GM12878 (cell line): ENCODE measurements at regions not wholly inside any gene's neighbourhood (a gene's known extent, or its start where the extent isn't known, plus 50 kb on each side); places are given as distances from the start of the nearest gene placed in this dataset.

ENCODE experiments used
- ATAC-seq: fragments of 200-7000 bp; cut with Tn5 transposase; 3 replicates; pipeline ENCODE4 v1.9.1; 2020; ENCODE audit warnings: mild to moderate bottlenecking, moderate library complexity
- BruUV-seq: library from RNA; stranded (reverse); fragments of 400-500 nt; replicated peaks from 2 replicates; lab custom pipeline; 2021; lab: Mats Ljungman, UMichigan
- CTCF ChIA-PET: fragments of 300-600 bp; sonication (Branson Sonifier 250); formaldehyde crosslinking; extraction: SDS; loops from one replicate; lab custom pipeline; 2021; ENCODE audit warnings: inconsistent platforms; lab: Yijun Ruan, JAX
- POLR2A ChIA-PET: fragments of 350-600 bp; formaldehyde crosslinking; extraction: SDS; loops from one replicate; lab custom pipeline; 2021; ENCODE audit warnings: inconsistent platforms; lab: Charles Lee
- RAD21 ChIA-PET: fragments of 300-600 bp; sonication (Branson Sonifier 250); formaldehyde crosslinking; loops from one replicate; lab custom pipeline; 2023; ENCODE audit warnings: antibody characterized with exemption; ENCODE audit not compliant: unreplicated experiment; lab: Charles Lee
- SMC1A ChIA-PET: fragments of 300-600 bp; sonication (Branson Sonifier 250); formaldehyde crosslinking; loops from one replicate; lab custom pipeline; 2023; ENCODE audit not compliant: unreplicated experiment, uncharacterized antibody; lab: Charles Lee
- DNase-seq: peaks from one replicate; pipeline ENCODE4 v3.0.0-alpha.2; 2011; ENCODE audit warnings: low read depth, low spot score
- FAIRE-seq: peaks from 3 replicates; lab custom pipeline; 2011; peaks lifted over from hg19 to GRCh38; lab: Jason Lieb, UNC
- H2AFZ ChIP-seq: 2 replicates; pipeline ENCODE4 v1.6.0; 2011; ENCODE audit warnings: low read depth, low read length, control low read depth; ENCODE audit not compliant: control insufficient read depth
- H3K27ac ChIP-seq: 2 replicates; pipeline ENCODE4 v1.5.1; 2011; ENCODE audit warnings: control low read depth; ENCODE audit not compliant: control insufficient read depth, insufficient read depth
- H3K27me3 ChIP-seq, 2 experiments: replicated peaks in 1 of 2; 2 replicates each; pipeline versions ENCODE4 v1.6.0 to v1.6.1; 2011; ENCODE audit warnings: low read length in 1 of 2; ENCODE audit not compliant: control insufficient read depth in 2 of 2, insufficient read depth in 2 of 2
- H3K36me3 ChIP-seq, 2 experiments: 2 replicates each; pipeline ENCODE4 v1.5.1; 2011; ENCODE audit warnings: low read length in 1 of 2; ENCODE audit not compliant: control insufficient read depth in 2 of 2, insufficient read depth in 2 of 2
- H3K4me1 ChIP-seq: 2 replicates; pipeline ENCODE4 v1.6.1; 2011; ENCODE audit warnings: mild to moderate bottlenecking, low read length, moderate library complexity, mixed read lengths; ENCODE audit not compliant: control insufficient read depth, insufficient read depth
- H3K4me2 ChIP-seq: 2 replicates; pipeline ENCODE4 v1.6.0; 2011; ENCODE audit warnings: control low read depth; ENCODE audit not compliant: control insufficient read depth, insufficient read depth
- H3K4me3 ChIP-seq: fragments of 200-600 bp; sonication (generic); 2 replicates; pipeline ENCODE4 v1.5.1; 2016
- H3K79me2 ChIP-seq: 2 replicates; pipeline ENCODE4 v1.6.0; 2011; ENCODE audit warnings: low read length; ENCODE audit not compliant: control insufficient read depth, insufficient read depth
- H3K9ac ChIP-seq: 2 replicates; pipeline ENCODE4 v1.8.0; 2011; ENCODE audit warnings: low read length, control low read depth, mixed read lengths; ENCODE audit not compliant: control insufficient read depth, insufficient read depth
- H3K9me3 ChIP-seq: replicated peaks from 3 replicates; pipeline ENCODE4 v1.5.1; 2011; ENCODE audit warnings: mild to moderate bottlenecking, low read length; ENCODE audit not compliant: control insufficient read depth, insufficient read depth
- H4K20me1 ChIP-seq: 2 replicates; pipeline ENCODE4 v1.6.0; 2011; ENCODE audit not compliant: control insufficient read depth, insufficient read depth
- CBX3 ChIP-seq: fragments of 200-600 bp; sonication (generic); IDR thresholded peaks from 2 replicates; pipeline ENCODE4 v1.6.1; 2016; ENCODE audit warnings: low read depth, borderline replicate concordance
- FOXK2 ChIP-seq: fragments of 450-650 bp; IDR thresholded peaks from 2 replicates; pipeline ENCODE4 v1.6.1; 2017; ENCODE audit warnings: mild to moderate bottlenecking, moderate library complexity
- HCFC1 ChIP-seq: fragments of 150-350 bp; IDR thresholded peaks from 2 replicates; pipeline ENCODE4 v1.6.1; 2014; ENCODE audit warnings: low read length
- HDGF ChIP-seq: fragments of 450-650 bp; IDR thresholded peaks from 2 replicates; pipeline ENCODE4 v1.6.1; 2016; ENCODE audit warnings: antibody characterized with exemption
- MTA2 ChIP-seq: fragments of 450-650 bp; IDR thresholded peaks from 2 replicates; pipeline ENCODE4 v1.6.1; 2016; ENCODE audit warnings: low read depth, mild to moderate bottlenecking, moderate library complexity
- MXI1 ChIP-seq: fragments of 150-350 bp; IDR thresholded peaks from 2 replicates; pipeline ENCODE4 v1.6.1; 2011; ENCODE audit warnings: low read depth, mild to moderate bottlenecking, inconsistent platforms, low read length, improper control_type of control experiment
- MYC ChIP-seq: IDR thresholded peaks from 2 replicates; pipeline ENCODE4 v1.6.1; 2011; ENCODE audit warnings: mild to moderate bottlenecking, low read length, moderate library complexity, inconsistent platforms; ENCODE audit not compliant: insufficient read depth, insufficient replicate concordance, insufficient read length, severe bottlenecking
- NKRF ChIP-seq: fragments of 450-650 bp; conservative IDR thresholded peaks from 2 replicates; pipeline ENCODE4 v1.6.1; 2017; ENCODE audit warnings: mild to moderate bottlenecking, moderate library complexity
- RUNX3 ChIP-seq: IDR thresholded peaks from 2 replicates; pipeline ENCODE4 v1.6.1; 2012; ENCODE audit warnings: low read length, inconsistent platforms
- SMARCA5 ChIP-seq: fragments of 450-650 bp; IDR thresholded peaks from 2 replicates; pipeline ENCODE4 v1.6.1; 2017; ENCODE audit warnings: mild to moderate bottlenecking
- SPI1 ChIP-seq: IDR thresholded peaks from 2 replicates; pipeline ENCODE4 v1.6.1; 2011; ENCODE audit warnings: low read depth, mild to moderate bottlenecking, low read length, moderate library complexity, borderline replicate concordance; ENCODE audit not compliant: insufficient read depth
- SREBF1 ChIP-seq: IDR thresholded peaks from 2 replicates; pipeline ENCODE4 v1.6.1; 2012; ENCODE audit warnings: mild to moderate bottlenecking, low read length
- USF2 ChIP-seq: IDR thresholded peaks from 2 replicates; pipeline ENCODE4 v1.6.1; 2011; ENCODE audit warnings: low read depth, low read length, improper control_type of control experiment, borderline replicate concordance
- WGBS: methylation state at CpG from one replicate; pipeline ENCODE4 v1.1.6; 2016; ENCODE audit warnings: low lambda C conversion rate; ENCODE audit not compliant: insufficient replicate concordance, insufficient coverage; ENCODE audit errors: missing lambda C conversion rate; 5-methylcytosine and 5-hydroxymethylcytosine counted together
- in situ Hi-C: fragments of 300-500 bp; cut with MboI; formaldehyde crosslinking; loops from 9 replicates; pipeline ENCODE4 v1.14.3; 2018; ENCODE audit warnings: mixed read lengths
- intact Hi-C: fragments of 100-400 bp; cut with micrococcal nuclease; formaldehyde crosslinking; loops from one replicate; pipeline ENCODE4 v1.14.2; 2022; ENCODE audit not compliant: unreplicated experiment
- TF ChIP-seq, protein P1 (sequence below): fragments of 450-650 bp; IDR thresholded peaks from 2 replicates; pipeline ENCODE4 v1.6.1; 2017; ENCODE audit warnings: mild to moderate bottlenecking, moderate library complexity
- TF ChIP-seq, protein P2 (sequence below): fragments of 450-650 bp; IDR thresholded peaks from 2 replicates; pipeline ENCODE4 v1.6.1; 2017; ENCODE audit warnings: mild to moderate bottlenecking

GRCh38 chr20:60221593-60221992 is 263.4 kb downstream of the CDH26 start (continued):
- TF ChIP-seq SMARCA5 (no peak), SREBF1 (no peak)
- TF ChIP-seq, all 136 proteins: peak for 0

DNA sequence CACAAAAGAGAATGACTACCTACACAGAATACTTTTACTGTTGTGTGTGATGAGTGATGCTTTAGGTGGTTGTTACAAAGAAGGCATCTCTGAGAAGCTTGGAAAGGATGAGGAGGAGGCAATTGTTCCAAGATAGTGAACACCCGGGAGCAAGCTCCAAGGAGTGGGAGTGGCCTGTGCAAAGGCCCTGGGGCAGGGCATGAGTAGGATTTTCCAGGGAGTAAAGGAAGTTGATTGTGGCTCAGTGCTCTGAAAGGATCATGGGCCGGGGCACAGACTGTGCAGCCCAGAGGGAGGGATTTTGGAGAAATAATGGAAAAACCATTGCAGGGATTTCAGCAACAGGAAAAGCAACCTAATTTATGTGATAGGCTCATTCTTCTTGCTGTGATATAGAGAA is 264.3 kb downstream of the CDH26 start:
- intact Hi-C loops = no loop called here

More for the DNA sequence above, 264.3 kb downstream of the CDH26 start:
- ChIA-PET POLR2A (no interaction called here), RAD21 (interaction anchor here (1.1 kb wide), 1 partner anchor 12 kb away, joined by 3 read pairs; no protein-coding TSS in a partner anchor), SMC1A (interaction anchor here (1.5 kb wide), 1 partner anchor 8 kb away, joined by 3 read pairs; no protein-coding TSS in a partner anchor), CTCF (interaction anchor here (0.5 to 0.8 kb wide), 2 partner anchors 21 to 40 kb away, joined by 3 to 8 read pairs; no protein-coding TSS in a partner anchor)
- Histone ChIP-seq H3K9ac (no peak overlapping the region), H2AFZ (no peak overlapping the region), H3K27ac (no peak overlapping the region), H3K79me2 (no peaks in the 10 kb centered on the region), H3K9me3 (no peaks in the 10 kb centered on the region), H3K36me3 (no peaks in the 10 kb centered on the region), H3K4me2 (no peak overlapping the region), H3K4me3 (no peak overlapping the region), H3K4me1 (no peaks in the 10 kb centered on the region), H3K27me3 (no peaks in the 10 kb centered on the region), H4K20me1 (no peaks in the 10 kb centered on the region)
- no peak for TF ChIP-seq MYC
- TF ChIP-seq MXI1 = no peak
- no peak for TF ChIP-seq HDGF
- TF ChIP-seq CBX3 = no peak
- no peak for TF ChIP-seq HCFC1
- TF ChIP-seq USF2 = no peak
- no peak for TF ChIP-seq MTA2
- TF ChIP-seq SPI1 = no peak
- TF ChIP-seq, protein P1, sequence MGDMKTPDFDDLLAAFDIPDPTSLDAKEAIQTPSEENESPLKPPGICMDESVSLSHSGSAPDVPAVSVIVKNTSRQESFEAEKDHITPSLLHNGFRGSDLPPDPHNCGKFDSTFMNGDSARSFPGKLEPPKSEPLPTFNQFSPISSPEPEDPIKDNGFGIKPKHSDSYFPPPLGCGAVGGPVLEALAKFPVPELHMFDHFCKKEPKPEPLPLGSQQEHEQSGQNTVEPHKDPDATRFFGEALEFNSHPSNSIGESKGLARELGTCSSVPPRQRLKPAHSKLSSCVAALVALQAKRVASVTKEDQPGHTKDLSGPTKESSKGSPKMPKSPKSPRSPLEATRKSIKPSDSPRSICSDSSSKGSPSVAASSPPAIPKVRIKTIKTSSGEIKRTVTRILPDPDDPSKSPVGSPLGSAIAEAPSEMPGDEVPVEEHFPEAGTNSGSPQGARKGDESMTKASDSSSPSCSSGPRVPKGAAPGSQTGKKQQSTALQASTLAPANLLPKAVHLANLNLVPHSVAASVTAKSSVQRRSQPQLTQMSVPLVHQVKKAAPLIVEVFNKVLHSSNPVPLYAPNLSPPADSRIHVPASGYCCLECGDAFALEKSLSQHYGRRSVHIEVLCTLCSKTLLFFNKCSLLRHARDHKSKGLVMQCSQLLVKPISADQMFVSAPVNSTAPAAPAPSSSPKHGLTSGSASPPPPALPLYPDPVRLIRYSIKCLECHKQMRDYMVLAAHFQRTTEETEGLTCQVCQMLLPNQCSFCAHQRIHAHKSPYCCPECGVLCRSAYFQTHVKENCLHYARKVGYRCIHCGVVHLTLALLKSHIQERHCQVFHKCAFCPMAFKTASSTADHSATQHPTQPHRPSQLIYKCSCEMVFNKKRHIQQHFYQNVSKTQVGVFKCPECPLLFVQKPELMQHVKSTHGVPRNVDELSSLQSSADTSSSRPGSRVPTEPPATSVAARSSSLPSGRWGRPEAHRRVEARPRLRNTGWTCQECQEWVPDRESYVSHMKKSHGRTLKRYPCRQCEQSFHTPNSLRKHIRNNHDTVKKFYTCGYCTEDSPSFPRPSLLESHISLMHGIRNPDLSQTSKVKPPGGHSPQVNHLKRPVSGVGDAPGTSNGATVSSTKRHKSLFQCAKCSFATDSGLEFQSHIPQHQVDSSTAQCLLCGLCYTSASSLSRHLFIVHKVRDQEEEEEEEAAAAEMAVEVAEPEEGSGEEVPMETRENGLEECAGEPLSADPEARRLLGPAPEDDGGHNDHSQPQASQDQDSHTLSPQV = no peak
- no peak for TF ChIP-seq FOXK2
- no peak for TF ChIP-seq NKRF
- no peak for TF ChIP-seq RUNX3
- TF ChIP-seq, protein P2, sequence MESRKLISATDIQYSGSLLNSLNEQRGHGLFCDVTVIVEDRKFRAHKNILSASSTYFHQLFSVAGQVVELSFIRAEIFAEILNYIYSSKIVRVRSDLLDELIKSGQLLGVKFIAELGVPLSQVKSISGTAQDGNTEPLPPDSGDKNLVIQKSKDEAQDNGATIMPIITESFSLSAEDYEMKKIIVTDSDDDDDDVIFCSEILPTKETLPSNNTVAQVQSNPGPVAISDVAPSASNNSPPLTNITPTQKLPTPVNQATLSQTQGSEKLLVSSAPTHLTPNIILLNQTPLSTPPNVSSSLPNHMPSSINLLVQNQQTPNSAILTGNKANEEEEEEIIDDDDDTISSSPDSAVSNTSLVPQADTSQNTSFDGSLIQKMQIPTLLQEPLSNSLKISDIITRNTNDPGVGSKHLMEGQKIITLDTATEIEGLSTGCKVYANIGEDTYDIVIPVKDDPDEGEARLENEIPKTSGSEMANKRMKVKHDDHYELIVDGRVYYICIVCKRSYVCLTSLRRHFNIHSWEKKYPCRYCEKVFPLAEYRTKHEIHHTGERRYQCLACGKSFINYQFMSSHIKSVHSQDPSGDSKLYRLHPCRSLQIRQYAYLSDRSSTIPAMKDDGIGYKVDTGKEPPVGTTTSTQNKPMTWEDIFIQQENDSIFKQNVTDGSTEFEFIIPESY = no peak
- no peak for FAIRE-seq
- DNase-seq = no peak
- WGBS = 0% methylated on average over 1 of the region's 2 CpGs
- ATAC-seq = no peak
- in situ Hi-C loops = no loop called here
- BruUV-seq = no TSS peak
